HG03196 (cell line): ENCODE measurements at regions not wholly inside any gene's neighbourhood (a gene's known extent, or its start where the extent isn't known, plus 50 kb on each side); places are given as distances from the start of the nearest gene placed in this dataset.

Experiments
- ATAC-seq: cut with Tn5 transposase; IDR thresholded peaks from one replicate; pipeline ENCODE4 v1.9.1; 2021; ENCODE audit not compliant: unreplicated experiment

- no peak for ATAC-seq
Observed at GRCh38 chr17:79541056-79541850, 69.6 kb downstream of the RBFOX3 start.

- ATAC-seq = no peak
Observed at GRCh38 chr17:79539944-79540705, 70.7 kb downstream of the RBFOX3 start.

- no peak for ATAC-seq
Observed at GRCh38 chr17:79538291-79538690, 72.6 kb downstream of the RBFOX3 start.

- no peak for ATAC-seq
Observed at GRCh38 chr17:79537686-79538085, 73.2 kb downstream of the RBFOX3 start.

- no peak for ATAC-seq
Observed at GRCh38 chr17:79537061-79537460, 73.8 kb downstream of the RBFOX3 start.

- no peak for ATAC-seq
Observed at GRCh38 chr17:79536212-79536840, 74.5 kb downstream of the RBFOX3 start.

GRCh38 chr17:79535728-79536025 is 75.2 kb downstream of the RBFOX3 start:
- ATAC-seq = no peak

GRCh38 chr17:79534851-79535727 is 75.8 kb downstream of the RBFOX3 start:
- ATAC-seq = no peak

- ATAC-seq = no peak
Observed at GRCh38 chr17:79534111-79534510, 76.7 kb downstream of the RBFOX3 start.

- no peak for ATAC-seq
Observed at GRCh38 chr17:79533116-79533515, 77.7 kb downstream of the RBFOX3 start.

- no peak for ATAC-seq
Observed at GRCh38 chr17:79532107-79532790, 78.6 kb downstream of the RBFOX3 start.

- ATAC-seq = no peak
Observed at GRCh38 chr17:79531191-79532095, 79.4 kb downstream of the RBFOX3 start.

- no peak for ATAC-seq
Observed at GRCh38 chr17:79530361-79531105, 80.3 kb downstream of the RBFOX3 start.

GRCh38 chr17:79529661-79530081 is 81.2 kb downstream of the RBFOX3 start:
- no peak for ATAC-seq

- ATAC-seq = no peak
Observed at GRCh38 chr17:79528592-79529125, 82.2 kb downstream of the RBFOX3 start.

- ATAC-seq = no peak
Observed at GRCh38 chr17:79527306-79527705, 83.5 kb downstream of the RBFOX3 start.

GRCh38 chr17:79525793-79526677 is 84.8 kb downstream of the RBFOX3 start:
- ATAC-seq = no peak
